HepG2 (cell line): ENCODE measurements at regions not wholly inside any gene's neighbourhood (a gene's known extent, or its start where the extent isn't known, plus 50 kb on each side); places are given as distances from the start of the nearest gene placed in this dataset.
A peak's percentile ranks its signal among the peaks of the same experiment; 100 is the strongest.

ENCODE experiments used
- ATAC-seq: fragments of 200-7000 bp; cut with Tn5 transposase; 3 replicates; pipeline ENCODE4 v1.9.1; 2020; ENCODE audit warnings: mild to moderate bottlenecking, moderate library complexity
- BruUV-seq: library from RNA; stranded (reverse); fragments of 400-500 nt; replicated peaks from 2 replicates; lab custom pipeline; 2021; lab: Mats Ljungman, UMichigan
- CTCF ChIA-PET: fragments of 300-600 bp; formaldehyde crosslinking; extraction: SDS; loops from one replicate; lab custom pipeline; 2021; ENCODE audit warnings: low total read pairs, inconsistent platforms, low intra/inter-chr PET ratio; lab: Yijun Ruan, JAX
- POLR2A ChIA-PET: fragments of 350-600 bp; sonication (Branson Sonifier 250); formaldehyde crosslinking; loops from one replicate; lab custom pipeline; 2020; ENCODE audit warnings: antibody characterized with exemption, inconsistent platforms; lab: Yijun Ruan, JAX
- DNase-seq: peaks from one replicate; pipeline ENCODE4 v3.0.0-alpha.2; 2015; ENCODE audit warnings: low spot score
- FAIRE-seq: peaks from 3 replicates; lab custom pipeline; 2011; peaks lifted over from hg19 to GRCh38; lab: Jason Lieb, UNC
- H2AFZ ChIP-seq: one replicate; pipeline ENCODE4 v1.6.1; 2011; ENCODE audit warnings: low read length, inconsistent platforms
- H3K27ac ChIP-seq: fragments of 300-600 bp; 3 replicates; pipeline ENCODE4 v1.8.0; 2011; ENCODE audit warnings: mixed run types, mild to moderate bottlenecking, mixed read lengths, low read length, inconsistent platforms; ENCODE audit not compliant: insufficient read depth; ENCODE audit errors: extremely low read length
- H3K27me3 ChIP-seq, 2 experiments: fragments of 200-600 bp in 1 of 2; 2 replicates in 1 of 2; 3 replicates in 1 of 2; pipeline versions ENCODE4 v1.6.0 to v1.8.0; 2011; ENCODE audit warnings: low read length in 2 of 2, mild to moderate bottlenecking in 2 of 2, moderate library complexity in 2 of 2, inconsistent platforms in 1 of 2; ENCODE audit not compliant: insufficient read depth in 2 of 2, control insufficient read depth in 1 of 2
- H3K36me3 ChIP-seq, 2 experiments: fragments of 200-600 bp in 1 of 2; replicated peaks in 1 of 2; 2 replicates in 1 of 2; 3 replicates in 1 of 2; pipeline versions ENCODE4 v1.5.1 to v1.8.0; 2011; ENCODE audit warnings: low read length in 2 of 2, inconsistent platforms in 1 of 2; ENCODE audit not compliant: insufficient read depth in 2 of 2, control insufficient read depth in 1 of 2
- H3K4me1 ChIP-seq: 2 replicates; pipeline ENCODE4 v1.5.1; 2012; ENCODE audit warnings: low read length, inconsistent platforms; ENCODE audit not compliant: insufficient read depth
- H3K4me2 ChIP-seq: 2 replicates; pipeline ENCODE4 v1.6.0; 2011; ENCODE audit warnings: low read depth, low read length, inconsistent platforms
- H3K4me3 ChIP-seq, 3 experiments: fragments of 200-600 bp in 1 of 3; sonication (generic), shearing (Covaris generic) in 1 of 3; replicated peaks in 1 of 3; 2 replicates each; pipeline ENCODE4 v1.5.1; 2011 to 2016; ENCODE audit warnings: low read length in 3 of 3, inconsistent platforms in 2 of 3, low read depth in 2 of 3, mild to moderate bottlenecking in 2 of 3, control low read depth in 1 of 3, mixed read lengths in 1 of 3; ENCODE audit not compliant: insufficient read depth in 1 of 3
- H3K79me2 ChIP-seq: one replicate; pipeline ENCODE4 v1.6.1; 2011; ENCODE audit warnings: low read length, inconsistent platforms; ENCODE audit not compliant: insufficient read depth
- H3K9ac ChIP-seq: 2 replicates; pipeline ENCODE4 v1.6.0; 2011; ENCODE audit warnings: mild to moderate bottlenecking, low read depth, low read length, inconsistent platforms; ENCODE audit not compliant: insufficient read depth
- H3K9me3 ChIP-seq: 2 replicates; pipeline ENCODE4 v1.5.1; 2012; ENCODE audit warnings: mild to moderate bottlenecking, low read length
- H4K20me1 ChIP-seq: 2 replicates; pipeline ENCODE4 v1.6.0; 2011; ENCODE audit warnings: inconsistent platforms, mild to moderate bottlenecking, low read length, moderate library complexity; ENCODE audit not compliant: insufficient read depth
- ETV6 ChIP-seq: sonication (generic); formaldehyde crosslinking; conservative IDR thresholded peaks from 2 replicates; pipeline ENCODE4 v1.4.0; 2020; ENCODE audit warnings: missing genetic modification reagents
- FLYWCH1 ChIP-seq: sonication (generic); formaldehyde crosslinking; IDR thresholded peaks from 2 replicates; pipeline ENCODE4 v1.8.1; 2023; ENCODE audit warnings: mild to moderate bottlenecking, missing genetic modification reagents
- KDM5A ChIP-seq: fragments of 200-600 bp; sonication (generic); IDR thresholded peaks from 2 replicates; pipeline ENCODE4 v1.7.0; 2018; ENCODE audit warnings: antibody characterized with exemption, mild to moderate bottlenecking, low read length, borderline replicate concordance
- KLF11 ChIP-seq: IDR thresholded peaks from 2 replicates; pipeline ENCODE4 v1.6.1; 2016; ENCODE audit warnings: missing compliant biosample characterization
- NFE2L2 ChIP-seq: fragments of 150-350 bp; IDR thresholded peaks from 2 replicates; pipeline ENCODE4 v1.6.1; 2014; ENCODE audit warnings: low read length
- RXRB ChIP-seq: IDR thresholded peaks from 2 replicates; pipeline ENCODE4 v1.6.1; 2016; ENCODE audit warnings: borderline replicate concordance, missing genetic modification reagents, missing compliant biosample characterization
- TIGD3 ChIP-seq: sonication (generic); formaldehyde crosslinking; IDR thresholded peaks from 2 replicates; pipeline ENCODE4 v1.5.1; 2020; ENCODE audit warnings: mild to moderate bottlenecking, missing genetic modification reagents, borderline replicate concordance
- YEATS4 ChIP-seq: sonication (generic); formaldehyde crosslinking; IDR thresholded peaks from 2 replicates; pipeline ENCODE4 v1.4.0; 2020; ENCODE audit warnings: missing genetic modification reagents, borderline replicate concordance
- ZKSCAN8 ChIP-seq: IDR thresholded peaks from 2 replicates; pipeline ENCODE4 v1.6.1; 2016; ENCODE audit warnings: borderline replicate concordance, missing genetic modification reagents, missing compliant biosample characterization
- ZNF143 ChIP-seq: sonication (generic); formaldehyde crosslinking; IDR thresholded peaks from 2 replicates; pipeline ENCODE4 v1.4.0; 2020; ENCODE audit warnings: missing genetic modification reagents
- ZNF17 ChIP-seq: sonication (generic); formaldehyde crosslinking; IDR thresholded peaks from 2 replicates; pipeline ENCODE4 v1.5.0; 2020; ENCODE audit warnings: mild to moderate bottlenecking, missing genetic modification reagents
- ZNF20 ChIP-seq: sonication (generic); formaldehyde crosslinking; IDR thresholded peaks from 2 replicates; pipeline ENCODE4 v1.4.0; 2020; ENCODE audit warnings: mild to moderate bottlenecking, moderate library complexity, missing genetic modification reagents
- ZNF260 ChIP-seq: sonication (generic); formaldehyde crosslinking; IDR thresholded peaks from 2 replicates; pipeline ENCODE4 v1.4.0; 2020; ENCODE audit warnings: missing genetic modification reagents, low read depth, mild to moderate bottlenecking, borderline replicate concordance
- ZNF441 ChIP-seq: sonication (generic); formaldehyde crosslinking; IDR thresholded peaks from 2 replicates; pipeline ENCODE4 v1.7.0; 2021; ENCODE audit warnings: missing genetic modification reagents, borderline replicate concordance
- ZNF83 ChIP-seq: sonication (generic); formaldehyde crosslinking; IDR thresholded peaks from 2 replicates; pipeline ENCODE4 v1.4.0; 2020; ENCODE audit warnings: missing genetic modification reagents, mild to moderate bottlenecking, borderline replicate concordance
- ZSCAN22 ChIP-seq: sonication (generic); formaldehyde crosslinking; IDR thresholded peaks from 2 replicates; pipeline ENCODE4 v1.4.0; 2020; ENCODE audit warnings: mild to moderate bottlenecking, missing genetic modification reagents
- WGBS: methylation state at CpG from one replicate; pipeline ENCODE4 v1.1.6; 2017; ENCODE audit warnings: low lambda C conversion rate; 5-methylcytosine and 5-hydroxymethylcytosine counted together
- in situ Hi-C: cut with HindIII; loops from 2 replicates; pipeline ENCODE4 v1.10.0; 2017; ENCODE audit warnings: low pct_unique_long_range_greater_than_20kb; ENCODE audit not compliant: extremely low pct_ligation_motif_present
- intact Hi-C: fragments of 100-400 bp; cut with micrococcal nuclease; formaldehyde crosslinking; loops from one replicate; pipeline ENCODE4 v1.10.0; 2022; ENCODE audit not compliant: unreplicated experiment
- TF ChIP-seq, protein P1 (sequence below): sonication (generic); formaldehyde crosslinking; IDR thresholded peaks from 2 replicates; pipeline ENCODE4 v1.8.0; 2022; ENCODE audit warnings: mild to moderate bottlenecking, missing genetic modification reagents

GRCh38 chr10:106515206-106515790 is 649.2 kb downstream of the SORCS1 start (continued):
- TF ChIP-seq ZNF83 (CRISPR knock-in tag), result no peak
- TF ChIP-seq ZNF17, result no peak
- no peak for TF ChIP-seq FLYWCH1 (CRISPR knock-in tag)
- TF ChIP-seq, protein P1, sequence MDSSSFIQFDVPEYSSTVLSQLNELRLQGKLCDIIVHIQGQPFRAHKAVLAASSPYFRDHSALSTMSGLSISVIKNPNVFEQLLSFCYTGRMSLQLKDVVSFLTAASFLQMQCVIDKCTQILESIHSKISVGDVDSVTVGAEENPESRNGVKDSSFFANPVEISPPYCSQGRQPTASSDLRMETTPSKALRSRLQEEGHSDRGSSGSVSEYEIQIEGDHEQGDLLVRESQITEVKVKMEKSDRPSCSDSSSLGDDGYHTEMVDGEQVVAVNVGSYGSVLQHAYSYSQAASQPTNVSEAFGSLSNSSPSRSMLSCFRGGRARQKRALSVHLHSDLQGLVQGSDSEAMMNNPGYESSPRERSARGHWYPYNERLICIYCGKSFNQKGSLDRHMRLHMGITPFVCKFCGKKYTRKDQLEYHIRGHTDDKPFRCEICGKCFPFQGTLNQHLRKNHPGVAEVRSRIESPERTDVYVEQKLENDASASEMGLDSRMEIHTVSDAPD, result no peak
- TF ChIP-seq, all 625 proteins: peak for 0

- DNase-seq (peak; percentile 1), ATAC-seq (no peak), FAIRE-seq (no peak)
- ChIA-PET CTCF (no interaction called here), POLR2A (no interaction called here)
- Histone ChIP-seq H3K36me3 (no peaks in the 10 kb centered on the region), H4K20me1 (no peaks in the 10 kb centered on the region), H3K79me2 (no peaks in the 10 kb centered on the region), H3K9ac (no peak overlapping the region), H3K4me1 (no peaks in the 10 kb centered on the region), H3K4me2 (no peak overlapping the region), H3K27me3 (no peaks in the 10 kb centered on the region), H3K4me3 (no peak overlapping the region), H3K9me3 (peaks cover 63% of the 10 kb centered on the region), H2AFZ (no peak overlapping the region), H3K27ac (no peak overlapping the region)
- TF ChIP-seq ETV6 (CRISPR knock-in tag) (no peak), ZNF143 (CRISPR knock-in tag) (no peak), NFE2L2 (no peak), ZSCAN22 (no peak), ZNF441 (CRISPR knock-in tag) (no peak), KLF11 (no peak), RXRB (no peak), ZKSCAN8 (CRISPR knock-in tag) (no peak), YEATS4 (CRISPR knock-in tag) (no peak), ZNF260 (CRISPR knock-in tag) (no peak), TIGD3 (CRISPR knock-in tag) (no peak), KDM5A (no peak), ZNF20 (CRISPR knock-in tag) (no peak)
- in situ Hi-C loops (no loop called here), intact Hi-C loops (no loop called here)
- WGBS, result 13% methylated on average over 4 of the region's 4 CpGs
- BruUV-seq, result no TSS peak
Observed at GRCh38 chr10:106513352-106513771, 651.1 kb downstream of the SORCS1 start.
